GM19455 (cell line): ENCODE measurements at regions not wholly inside any gene's neighbourhood (a gene's known extent, or its start where the extent isn't known, plus 50 kb on each side); places are given as distances from the start of the nearest gene placed in this dataset.
"Not testable (repeated sequence)": the region's sequence is repeated elsewhere in the genome, so short reads cannot be mapped to it uniquely, and the experiment has no call there.

Source experiments
- ATAC-seq: cut with Tn5 transposase; IDR thresholded peaks from one replicate; pipeline ENCODE4 v1.9.1; 2021; ENCODE audit not compliant: unreplicated experiment

DNA sequence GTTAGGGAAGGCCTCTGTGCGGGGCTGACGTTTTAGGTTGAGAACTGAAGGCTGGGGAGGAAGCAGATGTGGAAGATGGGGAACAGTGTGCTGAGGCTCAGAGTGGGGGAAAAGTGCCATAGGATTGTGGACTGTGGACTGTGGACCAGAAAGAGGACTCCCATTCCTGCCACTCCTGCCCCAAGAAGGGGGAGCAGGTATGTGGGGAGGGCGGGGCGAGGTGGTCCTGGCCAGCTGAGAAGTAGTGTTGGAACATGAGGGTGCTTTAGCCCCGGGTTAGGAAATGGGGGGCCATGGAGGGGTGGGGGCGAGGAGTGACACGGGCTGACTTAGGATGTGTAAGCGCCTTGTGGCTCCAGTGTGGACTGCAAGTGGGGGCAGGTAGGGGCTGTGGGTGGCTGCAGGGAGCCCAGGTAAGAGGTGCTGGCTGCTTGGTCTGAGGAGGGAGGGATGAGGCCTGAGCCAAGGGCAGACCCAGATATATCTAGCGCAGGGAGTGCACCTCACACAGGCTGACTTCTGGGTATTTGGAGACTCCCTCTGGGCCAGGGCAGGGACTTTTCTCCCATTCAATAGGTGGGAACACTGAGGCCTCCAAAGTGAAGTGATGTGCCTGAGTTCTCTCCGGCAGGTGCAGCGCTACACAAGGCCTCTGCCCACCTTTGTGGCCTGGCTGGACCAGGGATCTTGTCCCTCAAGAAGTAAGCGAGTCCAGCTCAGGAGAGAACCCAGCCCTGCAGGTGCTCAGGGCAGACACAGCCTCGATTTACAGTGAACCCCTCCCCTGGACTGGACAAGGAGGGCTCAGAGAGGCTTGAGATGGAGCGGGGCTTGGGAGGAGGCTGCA is 76.6 kb upstream of the TOX2 start:
- ATAC-seq: no peak

DNA sequence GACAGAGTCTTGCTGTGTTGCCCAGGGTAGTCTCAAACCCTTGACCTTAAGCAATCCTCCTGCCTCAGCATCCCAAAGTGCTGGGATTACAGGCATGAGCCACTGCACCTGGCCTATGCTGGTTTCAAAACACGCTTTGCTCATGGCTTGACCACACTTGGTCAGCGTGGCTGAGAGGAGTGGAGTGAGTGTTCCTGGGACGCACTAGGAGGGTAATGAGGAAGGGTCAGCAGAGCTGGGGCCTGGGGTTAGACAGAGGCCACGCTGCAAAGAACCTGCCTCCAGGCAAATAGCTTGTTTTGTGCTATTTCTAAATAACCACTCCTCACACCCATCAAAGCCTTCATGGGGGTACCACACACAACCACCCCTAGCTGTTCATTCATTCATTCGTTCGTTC is 77.9 kb upstream of the TOX2 start:
- no peak for ATAC-seq

DNA sequence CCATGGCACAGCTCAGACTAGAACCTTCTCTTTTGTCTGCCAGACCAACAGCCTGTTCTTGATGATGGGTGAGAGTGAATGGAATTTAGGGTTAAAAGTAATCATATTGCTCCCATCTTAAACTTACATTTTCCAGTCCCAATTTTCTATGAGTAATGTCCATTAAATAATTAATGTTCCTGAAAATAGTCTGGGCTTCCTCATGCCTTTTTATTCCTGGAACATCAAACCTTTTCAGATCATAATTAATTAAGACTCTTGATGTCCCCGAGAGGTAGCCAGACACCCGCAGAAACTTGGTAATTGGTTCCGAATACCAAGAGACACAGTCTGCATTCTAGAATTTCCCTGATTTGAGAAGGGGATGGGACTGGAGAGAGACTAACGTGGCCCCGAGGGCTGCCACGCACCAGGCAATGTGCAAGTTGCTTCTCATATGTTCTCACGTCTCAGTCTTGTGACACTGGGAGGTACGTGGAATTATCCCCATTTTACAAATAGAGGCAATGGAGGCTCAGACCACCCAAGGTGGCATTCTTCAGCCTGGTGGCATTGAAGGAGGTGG is 78.6 kb upstream of the TOX2 start:
- no peak for ATAC-seq

DNA sequence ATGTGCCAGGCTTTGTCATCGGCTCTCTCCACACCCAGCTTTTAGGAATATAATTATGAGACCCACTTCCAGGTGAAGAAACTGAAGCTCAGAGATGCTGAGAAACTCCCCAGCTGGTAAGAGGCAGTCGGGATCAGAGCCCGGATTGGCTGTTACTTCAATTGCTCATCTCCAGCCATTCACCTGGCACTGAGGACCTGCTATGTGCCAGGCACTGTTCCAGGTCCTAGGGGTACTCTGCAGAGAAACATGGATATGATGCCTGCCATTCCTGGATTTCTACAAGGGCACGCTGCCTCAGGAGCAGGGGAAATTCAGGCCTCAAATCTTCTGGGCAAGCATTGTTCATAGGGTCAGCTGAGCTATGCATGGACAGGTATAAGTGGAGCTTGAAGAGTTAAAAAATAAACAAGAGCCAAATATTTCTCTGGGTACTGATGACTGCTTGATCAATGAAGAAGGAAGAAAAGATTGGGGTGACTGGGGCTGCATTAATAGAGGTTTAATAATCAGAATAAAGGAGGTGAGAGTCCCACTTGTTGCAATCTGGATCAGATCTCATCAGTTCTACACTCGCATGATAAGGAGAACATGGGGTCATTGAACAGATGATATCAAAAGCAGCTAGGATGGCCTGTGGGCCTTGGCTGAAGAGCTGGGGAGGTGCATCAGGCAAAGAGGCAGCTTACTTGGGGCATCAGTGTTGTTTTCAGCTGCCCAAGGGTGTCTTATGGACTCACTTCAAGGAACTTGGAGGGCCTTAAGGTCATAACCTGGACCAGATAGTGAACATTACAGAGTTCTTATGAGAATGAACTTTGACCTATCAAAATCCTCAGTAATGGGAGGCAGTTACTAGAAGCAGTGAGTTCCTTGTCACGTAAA is 80.9 kb upstream of the TOX2 start:
- no peak for ATAC-seq

DNA sequence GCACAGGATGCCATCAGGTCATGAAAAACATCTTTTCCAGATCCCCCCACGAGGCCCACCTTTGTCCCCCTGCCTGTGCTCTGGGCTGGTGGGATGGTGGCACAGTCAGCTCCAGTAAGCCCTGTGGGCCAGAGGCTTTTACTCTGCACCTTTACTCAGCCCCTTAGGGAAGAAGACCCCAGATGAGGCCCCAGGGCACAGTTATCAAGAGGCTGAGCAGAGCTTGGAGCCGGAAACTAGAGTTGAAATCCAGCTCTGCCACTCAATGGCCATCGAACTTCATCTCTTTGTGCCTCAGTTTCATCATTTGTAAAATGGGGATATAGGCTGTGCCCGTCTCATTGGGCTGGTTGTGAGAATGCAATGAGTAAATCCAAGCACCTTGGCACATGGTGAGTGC is 81.7 kb upstream of the TOX2 start:
- no peak for ATAC-seq

DNA sequence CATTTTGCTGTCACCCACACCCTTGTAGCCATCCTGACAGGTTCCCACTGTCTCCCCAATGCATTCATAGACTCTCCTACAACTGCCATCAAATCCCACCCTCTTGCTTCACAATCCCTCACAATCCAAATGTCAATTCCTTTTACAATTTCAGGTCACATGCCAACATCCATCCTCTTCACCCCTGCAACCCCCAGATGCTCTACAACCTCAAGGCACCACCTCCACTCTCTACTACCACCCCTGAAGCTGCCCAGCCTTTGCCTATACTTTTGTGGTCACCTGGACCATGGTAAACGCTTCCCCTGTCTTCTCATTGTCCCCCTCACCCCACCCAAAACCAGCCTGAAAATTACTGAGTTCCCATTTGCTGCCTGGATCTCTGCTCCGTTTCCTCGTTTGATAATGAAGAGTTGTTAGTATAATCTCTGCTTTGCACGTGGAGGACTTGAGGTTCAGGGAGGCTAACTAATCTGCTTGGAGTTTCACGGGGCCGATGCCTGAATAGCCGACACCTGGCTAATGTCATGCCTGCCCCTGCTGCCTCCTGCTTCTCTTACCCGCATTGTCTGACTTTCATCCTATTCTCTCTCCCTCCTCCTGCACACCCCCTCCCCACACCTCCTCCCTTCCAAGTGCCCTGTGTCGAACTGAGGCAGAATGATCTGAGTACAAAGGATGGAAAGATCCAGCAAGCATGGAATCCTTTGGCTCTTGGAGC is 82.4 kb upstream of the TOX2 start:
- no peak for ATAC-seq

DNA sequence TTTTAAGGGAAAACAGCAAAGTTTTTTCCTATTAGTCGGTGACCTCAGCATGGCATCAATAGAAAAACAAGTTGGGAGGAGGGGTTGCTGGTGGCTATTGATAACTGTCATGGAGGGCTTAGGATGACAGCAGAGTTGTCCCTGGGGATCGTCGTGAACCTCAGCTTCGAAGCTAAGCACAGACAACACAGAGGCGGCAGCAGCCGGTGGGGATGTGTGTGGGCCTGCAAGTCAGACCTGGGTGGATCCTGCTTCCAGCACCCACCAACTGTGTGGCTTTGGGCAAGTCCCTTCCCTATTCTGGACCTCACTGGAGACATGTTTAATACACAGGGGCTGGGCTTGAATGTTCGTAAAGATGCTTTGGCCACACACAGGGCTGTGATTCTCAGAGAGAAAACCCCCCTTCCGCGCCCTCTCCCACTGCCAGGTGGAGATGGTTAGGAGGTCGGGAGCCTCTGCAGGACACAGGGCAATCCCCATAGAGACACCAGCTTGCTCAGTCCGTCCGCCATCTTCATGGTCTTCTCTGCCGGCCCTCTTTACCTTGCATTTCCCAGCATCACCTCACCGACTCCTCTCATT is 83.1 kb upstream of the TOX2 start:
- ATAC-seq: no peak

DNA sequence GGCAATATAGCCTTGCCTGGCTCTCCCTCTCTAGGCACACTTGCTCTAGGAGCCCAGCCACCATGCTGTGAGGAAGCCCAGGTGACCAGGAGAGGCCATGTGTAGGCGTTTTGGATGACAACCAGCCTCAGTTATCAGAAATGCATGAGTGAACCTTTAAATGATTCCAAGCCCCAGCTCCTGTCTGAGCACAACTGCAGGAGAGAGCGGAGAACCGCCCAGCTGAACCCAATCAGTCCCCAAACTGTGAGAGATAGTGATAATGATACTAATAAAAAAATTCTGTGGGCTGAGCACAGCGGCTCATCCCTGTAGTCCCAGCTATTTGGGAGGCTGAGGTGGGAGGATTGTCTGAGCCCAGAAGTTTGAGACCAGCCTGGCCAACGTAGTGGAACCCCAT is 83.8 kb upstream of the TOX2 start:
- no peak for ATAC-seq

DNA sequence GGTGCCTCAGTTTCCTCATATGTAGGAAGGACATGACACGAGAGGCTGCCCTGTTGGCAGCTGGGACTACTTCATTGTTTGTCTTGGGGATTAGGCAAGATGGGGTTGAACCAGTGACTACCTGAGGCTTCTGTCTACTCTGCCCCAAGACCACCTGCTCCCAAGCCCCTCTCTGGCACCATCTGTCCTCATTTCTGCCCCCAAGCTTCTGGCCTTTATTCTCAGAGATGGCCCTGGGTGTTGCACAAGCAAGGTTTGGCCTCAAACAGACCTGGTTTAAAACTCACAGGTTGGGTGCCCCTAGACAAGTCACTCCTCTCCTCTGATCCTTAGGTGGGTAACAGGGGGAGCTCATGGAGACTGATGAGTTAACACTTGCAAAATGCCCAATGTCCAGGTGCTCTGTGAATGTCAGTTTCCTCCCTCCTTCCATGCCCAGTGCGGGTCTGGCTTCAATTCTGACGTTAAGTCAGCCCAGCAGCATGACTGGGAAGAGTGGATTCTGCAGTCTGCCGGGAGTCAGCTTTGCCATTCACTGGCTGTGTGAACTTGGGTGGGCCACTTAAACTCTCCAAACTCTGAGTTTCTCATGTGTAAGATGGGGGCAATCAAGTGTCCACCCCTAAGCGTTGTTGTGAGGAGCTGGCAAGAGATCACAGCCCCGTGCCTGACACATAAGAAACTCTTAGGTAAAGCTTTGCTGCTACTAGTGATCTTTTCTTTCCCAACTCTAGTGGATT is 84.5 kb upstream of the TOX2 start:
- ATAC-seq: no peak

DNA sequence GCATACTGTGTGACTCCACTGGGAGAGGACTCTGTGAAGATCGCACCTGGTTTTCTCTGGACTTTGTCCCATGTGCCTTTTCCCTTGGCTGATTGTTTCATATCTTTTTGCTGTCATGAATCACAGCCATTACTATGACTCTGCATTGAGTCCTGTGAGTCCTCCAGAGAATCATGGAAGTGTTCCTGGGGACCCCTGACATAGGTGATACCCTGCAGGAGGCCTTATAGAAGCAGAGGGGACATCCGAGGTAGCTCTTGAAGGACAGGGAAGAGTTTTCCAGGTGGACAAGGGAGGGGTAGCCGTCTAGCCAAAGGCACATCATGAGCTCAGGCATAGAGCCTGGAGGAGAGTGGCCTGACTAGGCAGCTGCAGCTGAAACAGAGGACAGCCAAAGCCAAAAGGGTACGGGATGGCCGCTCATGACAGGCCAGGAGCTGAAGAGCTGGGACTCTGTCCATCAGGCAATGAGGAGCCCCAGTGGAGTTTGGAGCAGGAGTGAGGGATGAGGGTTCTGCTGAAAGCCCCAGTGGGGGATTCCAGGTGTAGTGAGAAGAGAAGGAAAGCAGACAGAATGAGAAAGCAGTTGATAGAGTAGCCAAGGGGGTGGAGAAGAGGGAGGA is 86.6 kb upstream of the TOX2 start:
- ATAC-seq: no peak

DNA sequence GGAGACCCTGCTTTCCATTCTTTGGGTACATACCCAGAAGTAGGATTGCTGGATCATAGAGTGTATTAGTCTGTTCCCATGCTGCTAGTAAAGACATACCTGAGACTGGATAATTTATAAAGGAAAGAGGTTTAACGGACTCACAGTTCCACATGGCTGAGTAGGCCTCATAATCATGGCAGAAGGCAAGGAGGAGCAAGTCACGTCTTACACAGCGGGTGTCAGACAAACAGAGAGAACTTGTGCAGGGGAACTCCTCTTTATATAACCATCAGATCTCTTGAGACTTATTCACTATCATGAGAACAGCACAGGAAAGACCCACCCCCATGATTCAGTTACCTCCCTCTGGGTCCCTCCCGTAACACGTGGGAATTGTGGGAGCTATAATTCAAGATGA is 87.7 kb upstream of the TOX2 start:
- ATAC-seq: not testable (repeated sequence)

DNA sequence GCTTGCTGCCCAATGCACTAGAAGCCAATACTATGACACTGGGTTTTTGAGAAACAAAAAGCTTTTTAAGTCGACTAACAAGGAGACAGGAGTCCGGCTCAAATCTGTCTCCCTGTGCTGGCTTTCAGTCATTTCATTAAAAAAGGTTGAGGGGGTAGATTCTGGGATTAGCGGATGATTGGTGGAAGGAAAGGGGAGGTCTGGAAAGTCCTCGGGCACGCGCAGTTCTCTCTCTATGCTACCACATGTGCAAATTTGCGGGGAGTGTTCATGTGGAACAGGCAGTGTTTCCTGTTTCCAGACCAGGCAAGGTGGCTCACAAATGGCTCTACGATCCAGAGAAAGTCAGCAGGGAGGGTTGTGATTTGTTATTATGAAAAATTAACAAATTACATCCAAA is 89.1 kb upstream of the TOX2 start:
- ATAC-seq: no peak

DNA sequence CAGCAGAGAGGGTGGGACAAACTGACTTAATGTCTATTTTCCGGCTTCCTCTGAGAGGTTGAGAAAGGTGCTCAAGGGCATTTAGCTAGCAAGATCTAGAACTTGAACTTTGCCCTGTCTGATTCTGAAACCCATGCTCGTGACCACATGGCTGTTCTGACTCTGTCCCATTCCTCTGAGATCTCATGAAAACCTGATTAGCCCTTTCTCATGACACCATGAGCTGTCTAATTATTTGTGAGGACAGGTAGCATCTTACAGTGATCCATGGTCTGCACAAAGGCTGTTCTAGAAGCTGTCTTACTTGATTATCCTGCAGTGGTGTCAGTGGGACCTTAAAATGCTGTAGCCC is 89.6 kb upstream of the TOX2 start:
- ATAC-seq: no peak

DNA sequence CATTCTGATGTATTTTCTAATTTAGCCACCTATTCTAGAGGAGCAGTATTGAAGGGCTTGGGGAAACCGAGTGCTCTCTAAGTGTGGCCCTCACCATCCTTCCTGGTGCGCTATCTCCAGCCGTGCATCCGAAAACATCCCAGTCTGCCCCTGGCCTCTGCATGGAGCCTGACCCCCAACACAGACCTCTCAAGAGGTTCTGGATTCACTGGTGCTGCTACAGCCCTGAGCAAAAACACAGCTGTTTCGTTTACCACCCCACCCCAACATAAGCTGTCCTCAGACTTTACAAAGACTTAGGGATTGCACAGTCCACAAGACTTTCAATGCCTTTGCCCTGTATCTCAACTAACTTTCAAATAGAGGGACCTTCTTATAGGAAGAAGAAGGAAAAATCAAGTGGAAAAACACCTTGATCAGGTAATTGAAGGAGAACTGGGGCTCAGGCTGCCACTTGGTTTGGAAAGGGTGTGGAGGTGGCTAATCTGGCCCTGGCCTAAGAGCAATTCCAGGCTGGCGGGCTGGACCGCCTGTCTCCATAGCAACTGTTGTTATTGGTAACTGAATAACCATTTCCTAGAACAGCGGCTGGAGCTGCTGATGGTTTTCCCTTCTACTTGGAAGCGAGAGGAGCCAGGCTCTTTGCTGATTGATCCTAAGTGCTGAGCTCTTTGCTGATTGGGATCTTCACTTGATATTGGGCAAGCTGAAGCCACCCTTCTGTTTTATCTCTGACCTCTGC is 90.2 kb upstream of the TOX2 start:
- no peak for ATAC-seq

DNA sequence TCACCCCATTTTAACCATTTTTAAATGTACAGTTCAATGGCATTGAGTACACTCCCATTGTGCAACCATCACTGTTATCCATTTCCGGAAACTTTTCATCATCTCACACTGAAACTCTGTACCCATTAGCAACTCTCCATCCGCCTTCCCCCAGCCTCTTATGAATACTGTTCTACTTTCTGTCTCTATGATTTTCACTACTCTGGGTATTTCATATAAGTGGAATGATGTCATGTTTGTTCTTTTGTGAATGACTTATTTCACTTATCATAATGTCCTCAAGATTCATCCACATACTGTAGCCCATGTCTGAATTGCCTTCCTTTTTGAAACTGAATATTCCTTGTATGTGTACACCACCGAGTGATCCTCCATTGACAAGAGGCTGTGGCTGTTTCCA is 92.9 kb upstream of the TOX2 start:
- no peak for ATAC-seq

DNA sequence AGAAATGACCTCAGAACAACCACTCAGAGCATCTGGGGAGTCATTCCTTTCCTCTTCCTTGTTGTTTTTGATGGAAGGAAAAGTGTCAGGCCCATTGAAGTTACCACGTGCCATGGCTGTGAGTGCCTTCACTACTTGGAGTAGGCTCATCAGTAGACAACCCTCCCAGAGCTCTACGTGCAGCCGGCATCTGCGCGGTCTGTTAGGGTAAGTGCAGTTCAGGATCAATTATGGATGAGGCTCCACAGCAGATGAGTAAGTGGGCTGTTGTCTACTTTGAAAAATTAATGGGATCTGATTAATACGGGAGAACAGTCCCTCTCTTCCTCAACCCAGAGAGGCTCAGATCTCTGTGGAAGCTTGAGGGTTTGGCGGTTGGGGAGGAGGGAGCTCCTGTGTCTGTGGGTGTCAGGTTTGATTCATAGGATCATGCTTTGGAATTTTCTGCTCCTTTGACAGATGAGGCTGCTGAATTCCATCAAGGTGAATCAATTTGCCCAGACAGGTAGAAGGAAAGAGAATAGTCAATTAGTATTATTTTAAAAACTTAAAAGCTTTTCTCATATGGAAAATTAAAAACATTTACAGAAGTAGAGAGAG is 93.8 kb upstream of the TOX2 start:
- ATAC-seq: no peak

DNA sequence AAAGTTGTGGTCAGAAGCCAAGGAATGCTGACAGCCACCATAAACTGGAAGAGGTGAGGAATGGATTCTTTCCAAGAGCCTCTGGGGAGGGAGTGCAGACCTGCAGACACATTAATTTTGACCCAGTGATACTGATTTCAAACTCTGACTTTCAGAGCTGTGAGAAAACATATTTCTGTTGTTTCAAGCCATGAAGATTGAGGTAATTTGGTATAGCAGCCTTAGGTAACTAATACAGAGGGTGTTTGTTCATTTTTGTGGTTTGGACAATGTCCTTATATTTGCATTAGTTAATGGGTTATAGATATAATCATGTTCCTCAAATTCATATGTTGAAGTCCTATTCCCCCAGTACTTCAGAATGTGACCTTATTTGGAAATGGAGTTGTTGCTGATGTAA is 85.4 kb upstream of the GTSF1L start:
- ATAC-seq: no peak

DNA sequence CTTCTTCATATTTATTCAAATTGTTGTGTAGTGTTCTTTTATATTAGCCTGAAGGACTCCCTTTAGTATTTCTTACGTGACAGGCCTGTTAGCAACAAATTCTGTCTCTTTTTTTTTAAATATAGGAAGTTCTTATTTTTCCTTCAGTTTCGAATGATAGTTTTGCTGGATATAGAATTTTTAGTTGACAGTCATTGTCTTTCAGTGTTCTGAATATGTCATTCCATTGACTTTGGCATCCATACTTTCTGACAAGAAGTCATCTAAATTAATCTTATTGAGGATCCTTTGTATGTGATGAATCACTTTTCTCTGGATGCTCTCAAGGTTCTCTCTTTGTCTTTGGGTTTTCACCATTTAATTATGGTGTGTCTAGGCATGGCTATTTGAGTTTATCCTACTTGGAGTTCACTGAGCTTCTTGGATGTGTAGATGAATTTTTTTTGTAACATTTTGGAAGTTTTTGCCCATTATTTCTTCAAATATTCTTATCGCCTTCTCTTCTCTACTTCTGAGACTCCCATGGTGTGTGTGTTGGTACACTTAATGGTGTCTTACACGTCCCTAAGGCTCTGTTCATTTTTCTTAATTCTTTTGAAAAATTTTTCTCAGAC is 82.5 kb upstream of the GTSF1L start:
- ATAC-seq: no peak
